ENCODE measurements at regions not wholly inside any gene's neighbourhood (a gene's known extent, or its start where the extent isn't known, plus 50 kb on each side); places are given as distances from the start of the nearest gene placed in this dataset.

- TF ChIP-seq CTCF (IDR thresholded peaks at IDR 0.05; ENCODE audit: poor library complexity, severe bottlenecking), result no peak
- ATAC-seq (ENCODE audit: low read depth), result no peak
- no peak overlapping the region for H3K27ac ChIP-seq (ENCODE audit: poor library complexity, severe bottlenecking)
- no peak overlapping the region for H3K4me3 ChIP-seq (ENCODE audit: severe bottlenecking)
- no peaks in the 10 kb centered on the region for H3K9me3 ChIP-seq (ENCODE audit: severe bottlenecking)
- no peaks in the 10 kb centered on the region for H3K4me1 ChIP-seq (ENCODE audit: insufficient read depth, poor library complexity, severe bottlenecking)
- no peaks in the 10 kb centered on the region for H3K27me3 ChIP-seq (ENCODE audit: insufficient read depth, poor library complexity, severe bottlenecking)
- no peaks in the 10 kb centered on the region for H3K36me3 ChIP-seq (ENCODE audit: low read depth)
- DNase-seq (ENCODE audit: low spot score), result no peak
Observed at GRCh38 chr6:99189823-99190721, 159.4 kb downstream of the FAXC start.

DNA sequence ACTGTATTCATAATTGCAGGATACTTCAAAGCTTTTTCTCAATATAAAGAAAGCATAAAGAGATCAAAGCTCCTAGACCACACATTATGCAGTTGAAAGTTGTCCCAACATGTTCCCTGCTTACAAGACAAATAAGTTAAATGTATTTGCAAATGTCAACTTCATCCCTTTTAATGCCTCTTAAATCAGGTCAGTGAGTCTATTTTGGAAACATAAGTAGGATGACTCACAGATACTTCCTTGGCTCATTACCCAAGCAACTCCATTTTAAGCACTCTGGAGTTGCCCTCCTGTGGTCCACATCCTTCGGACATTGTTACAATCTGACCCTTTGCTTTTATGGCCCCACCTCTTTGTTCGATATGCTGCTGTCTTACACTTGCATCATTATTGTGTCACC is 162.0 kb downstream of the FAXC start:
- Histone ChIP-seq H3K27ac (ENCODE audit: poor library complexity, severe bottlenecking) (no peak overlapping the region), H3K4me1 (ENCODE audit: insufficient read depth, poor library complexity, severe bottlenecking) (no peaks in the 10 kb centered on the region), H3K4me3 (ENCODE audit: severe bottlenecking) (no peak overlapping the region), H3K9me3 (ENCODE audit: severe bottlenecking) (no peaks in the 10 kb centered on the region), H3K36me3 (ENCODE audit: low read depth) (no peaks in the 10 kb centered on the region), H3K27me3 (ENCODE audit: insufficient read depth, poor library complexity, severe bottlenecking) (no peaks in the 10 kb centered on the region)
- TF ChIP-seq CTCF (IDR thresholded peaks at IDR 0.05; ENCODE audit: poor library complexity, severe bottlenecking), result no peak
- DNase-seq (ENCODE audit: low spot score) (no peak), ATAC-seq (ENCODE audit: low read depth) (no peak; the same call in 2 of the 3 replicates)

GRCh38 chr6:99186417-99186816 is 163.1 kb downstream of the FAXC start:
- ATAC-seq (ENCODE audit: low read depth), result no peak
- no peak overlapping the region for H3K27ac ChIP-seq (ENCODE audit: poor library complexity, severe bottlenecking)

GRCh38 chr6:99185525-99185924 is 163.9 kb downstream of the FAXC start:
- no peaks in the 10 kb centered on the region for H3K36me3 ChIP-seq (ENCODE audit: low read depth)
- no peak overlapping the region for H3K4me3 ChIP-seq (ENCODE audit: severe bottlenecking)
- H3K27me3 ChIP-seq (ENCODE audit: insufficient read depth, poor library complexity, severe bottlenecking), result no peaks in the 10 kb centered on the region
- ATAC-seq (ENCODE audit: low read depth), result no peak
- no peak overlapping the region for H3K27ac ChIP-seq (ENCODE audit: poor library complexity, severe bottlenecking)
- DNase-seq (ENCODE audit: low spot score), result no peak
- H3K9me3 ChIP-seq (ENCODE audit: severe bottlenecking), result peaks cover 3% of the 10 kb centered on the region
- no peaks in the 10 kb centered on the region for H3K4me1 ChIP-seq (ENCODE audit: insufficient read depth, poor library complexity, severe bottlenecking)
- TF ChIP-seq CTCF (IDR thresholded peaks at IDR 0.05; ENCODE audit: poor library complexity, severe bottlenecking), result no peak

More at GRCh38 chr6:99186417-99186816, 163.1 kb downstream of the FAXC start:
- Histone ChIP-seq H3K36me3 (ENCODE audit: low read depth) (no peaks in the 10 kb centered on the region), H3K27me3 (ENCODE audit: insufficient read depth, poor library complexity, severe bottlenecking) (no peaks in the 10 kb centered on the region), H3K9me3 (ENCODE audit: severe bottlenecking) (no peaks in the 10 kb centered on the region), H3K4me3 (ENCODE audit: severe bottlenecking) (no peak overlapping the region), H3K4me1 (ENCODE audit: insufficient read depth, poor library complexity, severe bottlenecking) (no peaks in the 10 kb centered on the region)
- TF ChIP-seq CTCF (IDR thresholded peaks at IDR 0.05; ENCODE audit: poor library complexity, severe bottlenecking), result no peak
- no peak for DNase-seq (ENCODE audit: low spot score)

DNA sequence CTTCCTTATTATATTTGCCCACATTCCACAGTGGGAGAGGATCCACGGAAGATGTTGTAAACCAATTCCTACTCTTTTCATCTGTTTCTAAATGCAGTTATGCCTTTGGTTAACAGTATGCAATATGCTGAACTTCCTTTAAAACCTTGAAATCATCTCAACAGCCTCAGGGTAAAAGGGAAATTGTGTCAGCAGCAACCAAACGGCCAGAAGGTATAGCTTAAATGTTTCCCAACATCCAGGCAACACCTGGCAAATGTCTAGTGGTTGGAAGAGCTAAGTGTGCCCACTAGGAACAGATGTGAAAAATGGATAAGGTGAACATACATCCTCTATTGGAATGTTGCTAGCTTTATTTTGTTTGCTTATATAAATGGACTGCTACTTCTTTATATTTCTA is 164.8 kb downstream of the FAXC start:
- DNase-seq (ENCODE audit: low spot score), result no peak
- Histone ChIP-seq H3K4me1 (ENCODE audit: insufficient read depth, poor library complexity, severe bottlenecking) (no peaks in the 10 kb centered on the region), H3K27ac (ENCODE audit: poor library complexity, severe bottlenecking) (no peak overlapping the region), H3K36me3 (ENCODE audit: low read depth) (no peaks in the 10 kb centered on the region), H3K9me3 (ENCODE audit: severe bottlenecking) (peaks cover 6% of the 10 kb centered on the region), H3K27me3 (ENCODE audit: insufficient read depth, poor library complexity, severe bottlenecking) (no peaks in the 10 kb centered on the region), H3K4me3 (ENCODE audit: severe bottlenecking) (no peak overlapping the region)
- no peak for TF ChIP-seq CTCF (IDR thresholded peaks at IDR 0.05; ENCODE audit: poor library complexity, severe bottlenecking)
- ATAC-seq (ENCODE audit: low read depth), result no peak
